ENCODE measurements at regions not wholly inside any gene's neighbourhood (a gene's known extent, or its start where the extent isn't known, plus 50 kb on each side); places are given as distances from the start of the nearest gene placed in this dataset.

- TF ChIP-seq PAX5 (IDR thresholded peaks at IDR 0.05; ENCODE audit: insufficient read depth, low read length, severe bottlenecking), result no peak
- TF ChIP-seq POLR2AphosphoS5 (IDR thresholded peaks at IDR 0.05; ENCODE audit: low read depth, low read length), result no peak
- no peak for TF ChIP-seq POLR2A (IDR thresholded peaks at IDR 0.05; ENCODE audit: low read depth, low read length)
- no peak for TF ChIP-seq TAF1 (IDR thresholded peaks at IDR 0.05; ENCODE audit: low read depth, low read length)
Measured at GRCh38 chr6:169908403-169908933, 157.0 kb downstream of the ERMARD start.
